RWPE1 (cell line): ENCODE measurements at regions not wholly inside any gene's neighbourhood (a gene's known extent, or its start where the extent isn't known, plus 50 kb on each side); places are given as distances from the start of the nearest gene placed in this dataset.

Source experiments
- CTCF ChIA-PET: fragments of 350-600 bp; sonication (Branson Sonifier 250); formaldehyde crosslinking; extraction: SDS; loops from one replicate; lab custom pipeline; 2021; lab: Yijun Ruan, JAX
- POLR2A ChIA-PET: fragments of 400-600 bp; formaldehyde crosslinking; extraction: SDS; loops from one replicate; lab custom pipeline; 2020; ENCODE audit warnings: antibody characterized with exemption; ENCODE audit not compliant: low non-redundant PET; lab: Yijun Ruan, JAX
- DNase-seq: peaks from one replicate; pipeline ENCODE4 v3.0.0; 2012; ENCODE audit warnings: low spot score
- H3K27ac ChIP-seq: fragments of 450-650 bp; 2 replicates; pipeline ENCODE4 v1.5.1; 2017
- CTCF ChIP-seq: fragments of 450-650 bp; conservative IDR thresholded peaks from 2 replicates; pipeline ENCODE4 v1.5.1; 2017; ENCODE audit warnings: low read depth, mild to moderate bottlenecking

GRCh38 chr2:75337016-75337415 lies 137.7 kb upstream of the TACR1 start:
- DNase-seq: no peak
- no peak overlapping the region for H3K27ac ChIP-seq
- ChIA-PET POLR2A (no interaction called here), CTCF (no interaction called here)
- no peak for TF ChIP-seq CTCF

- H3K27ac ChIP-seq: no peak overlapping the region
- DNase-seq: no peak
- TF ChIP-seq CTCF: no peak
- CTCF ChIA-PET: no interaction called here
- POLR2A ChIA-PET: no interaction called here
Measured at GRCh38 chr2:75336451-75336850, 137.1 kb upstream of the TACR1 start.

GRCh38 chr2:75334076-75334475 lies 134.8 kb upstream of the TACR1 start:
- ChIA-PET POLR2A (no interaction called here), CTCF (no interaction called here)
- H3K27ac ChIP-seq: no peak overlapping the region
- no peak for DNase-seq
- TF ChIP-seq CTCF: no peak

GRCh38 chr2:75333646-75334045 lies 134.3 kb upstream of the TACR1 start:
- ChIA-PET CTCF (no interaction called here), POLR2A (no interaction called here)
- TF ChIP-seq CTCF: no peak
- no peak for DNase-seq
- H3K27ac ChIP-seq: no peak overlapping the region

GRCh38 chr2:75328156-75328555 lies 128.8 kb upstream of the TACR1 start:
- DNase-seq: no peak
- TF ChIP-seq CTCF: no peak
- POLR2A ChIA-PET: no interaction called here
- CTCF ChIA-PET: interaction anchor here (0.6 kb wide), 1 partner anchor 32 kb away, joined by 3 read pairs; no protein-coding TSS in a partner anchor
- no peak overlapping the region for H3K27ac ChIP-seq

- CTCF ChIA-PET: interaction anchor here (0.6 kb wide), 2 partner anchors 32 to 233 kb away, joined by 3 read pairs; no protein-coding TSS in a partner anchor
- POLR2A ChIA-PET: no interaction called here
- no peak for DNase-seq
- no peak overlapping the region for H3K27ac ChIP-seq
- no peak for TF ChIP-seq CTCF
Measured at GRCh38 chr2:75327334-75327733, 128.0 kb upstream of the TACR1 start.

GRCh38 chr2:75326645-75327044 lies 127.3 kb upstream of the TACR1 start:
- H3K27ac ChIP-seq: no peak overlapping the region
- no peak for TF ChIP-seq CTCF
- POLR2A ChIA-PET: no interaction called here
- DNase-seq: no peak
- CTCF ChIA-PET: no interaction called here
